Psoas muscle (tissue), 7 donors: ENCODE measurements at regions not wholly inside any gene's neighbourhood (a gene's known extent, or its start where the extent isn't known, plus 50 kb on each side); places are given as distances from the start of the nearest gene placed in this dataset.
A peak's percentile ranks its signal among the peaks of the same experiment; 100 is the strongest.

Source experiments
- ATAC-seq, 4 donors: fragments of 200-7000 bp; cut with Tn5 transposase; one replicate each; pipeline ENCODE4 v1.9.1; 2020; ENCODE audit warnings: moderate library complexity in 3 of 4, mild to moderate bottlenecking in 2 of 4
- DNase-seq, 2 donors: peaks; one replicate each; pipeline ENCODE4 v3.0.0-alpha.2; 2020
- H3K27ac ChIP-seq: fragments of 200-600 bp; one replicate; pipeline ENCODE4 v1.8.0; 2022
- H3K27me3 ChIP-seq, 3 donors: fragments of 200-600 bp in 1 of 3; one replicate each; pipeline versions ENCODE4 v1.6.1 to v1.8.0; 2013 to 2022; ENCODE audit warnings: low read length in 2 of 3, mild to moderate bottlenecking in 2 of 3, moderate library complexity in 1 of 3; ENCODE audit not compliant: insufficient read depth in 3 of 3
- H3K36me3 ChIP-seq, 2 donors: fragments of 200-600 bp in 1 of 2; one replicate each; pipeline versions ENCODE4 v1.6.1 to v1.8.0; 2013 to 2022; ENCODE audit warnings: low read depth in 1 of 2, mild to moderate bottlenecking in 1 of 2, moderate library complexity in 1 of 2; ENCODE audit not compliant: insufficient read depth in 1 of 2
- H3K4me1 ChIP-seq: fragments of 200-600 bp; one replicate; pipeline ENCODE4 v1.8.0; 2022
- H3K4me3 ChIP-seq: fragments of 200-600 bp; one replicate; pipeline ENCODE4 v1.8.0; 2022; ENCODE audit warnings: mild to moderate bottlenecking
- H3K9me3 ChIP-seq: fragments of 200-600 bp; one replicate; pipeline ENCODE4 v1.8.0; 2022
- CTCF ChIP-seq: fragments of 200-600 bp; IDR thresholded peaks from one replicate; pipeline ENCODE4 v1.8.0; 2022; ENCODE audit warnings: antibody characterized with exemption
- WGBS, 3 donors: extraction: QIAGEN DNeasy Blood & Tissue Kit; methylation state at CpG; one replicate each; pipeline versions ENCODE4 v1.1.6 to v1.1.7; 2013; 5-methylcytosine and 5-hydroxymethylcytosine counted together
- intact Hi-C, 2 donors: fragments of 100-400 bp; cut with DNase I; formaldehyde crosslinking; loops; one replicate each; pipeline versions ENCODE4 v1.11.0 to v1.14.2; 2022
- donor health status: healthy with polysubstance abuse.
- donor health status: DM: no; HTN: no; CAD: no; lungs with moderate emphysema.
- donor health status: Bipolar disorder and iron deficiency.
- donor health status: healthy.
- donor health status: DM: yes; HTN: yes; CAD: no.
- donor health status: DM: no; HTN: no; CAD: no.
- donor health status: DM: yes; HTN: yes; CAD: no.

- intact Hi-C loops = no loop called here
- no peak for TF ChIP-seq CTCF
- no peak overlapping the region for H3K27ac ChIP-seq
- peaks cover 0 to 8% (median 2%) of the 10 kb centered on the region in 3 donors for H3K27me3 ChIP-seq
- no peaks in the 10 kb centered on the region for H3K4me1 ChIP-seq
- no peak overlapping the region for H3K4me3 ChIP-seq
- H3K9me3 ChIP-seq = no peaks in the 10 kb centered on the region
- DNase-seq (no peak), ATAC-seq (no peak)
- WGBS, 3 donors = 79 to 91% (median 81%) methylated on average over 19 of the region's 19 CpGs
- H3K36me3 ChIP-seq = no peaks in the 10 kb centered on the region
Observed at GRCh38 chr16:9152649-9153501, 61.4 kb downstream of the HAPSTR1 start.

DNA sequence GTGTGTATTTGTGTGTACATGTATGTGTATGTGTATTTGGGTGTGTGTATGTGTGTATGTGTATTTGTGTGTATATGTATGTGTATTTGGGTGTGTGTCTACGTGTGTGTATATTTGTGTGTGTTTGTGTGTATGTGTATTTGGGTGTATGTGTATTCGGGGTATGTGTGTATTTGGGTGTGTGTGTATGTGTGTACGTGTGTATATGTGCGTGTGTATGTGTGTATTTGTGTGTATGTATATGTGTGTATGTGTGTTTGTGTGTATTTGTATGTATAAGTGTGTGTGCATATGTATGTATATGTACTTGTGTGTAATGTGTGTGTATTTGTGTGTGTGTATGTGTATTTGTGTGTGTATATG is 62.0 kb downstream of the HAPSTR1 start:
- ATAC-seq = no peak
- no peaks in the 10 kb centered on the region for H3K9me3 ChIP-seq
- intact Hi-C loops = no loop called here

GRCh38 chr16:9154567-9155410 is 63.3 kb downstream of the HAPSTR1 start:
- 33 to 41% (median 35%) methylated on average over 30 of the region's 30 CpGs for WGBS, 3 donors
- H3K27ac ChIP-seq = no peak overlapping the region
- intact Hi-C loops = loop anchor here in 1 of 2 donors (5.0 kb wide), 2 partner anchors 1028 to 1353 kb away; partner anchors contain the start of gene GRIN2A
- no peaks in the 10 kb centered on the region for H3K4me1 ChIP-seq
- no peaks in the 10 kb centered on the region for H3K9me3 ChIP-seq
- no peaks in the 10 kb centered on the region for H3K36me3 ChIP-seq
- no peak for TF ChIP-seq CTCF
- H3K4me3 ChIP-seq = no peak overlapping the region
- peaks cover 0 to 8% (median 2%) of the 10 kb centered on the region in 3 donors for H3K27me3 ChIP-seq
- DNase-seq (no peak), ATAC-seq (peak in 1 of 4 donors; percentile 27)

More for the DNA sequence above, 62.0 kb downstream of the HAPSTR1 start:
- H3K36me3 ChIP-seq = no peaks in the 10 kb centered on the region
- H3K27me3 ChIP-seq = peaks cover 0 to 8% (median 2%) of the 10 kb centered on the region in 3 donors
- TF ChIP-seq CTCF = no peak
- no peak for DNase-seq
- H3K27ac ChIP-seq = no peak overlapping the region
- H3K4me3 ChIP-seq = no peak overlapping the region
- 72 to 95% (median 87%) methylated on average over 4 of the region's 4 CpGs for WGBS, 3 donors
- no peaks in the 10 kb centered on the region for H3K4me1 ChIP-seq

DNA sequence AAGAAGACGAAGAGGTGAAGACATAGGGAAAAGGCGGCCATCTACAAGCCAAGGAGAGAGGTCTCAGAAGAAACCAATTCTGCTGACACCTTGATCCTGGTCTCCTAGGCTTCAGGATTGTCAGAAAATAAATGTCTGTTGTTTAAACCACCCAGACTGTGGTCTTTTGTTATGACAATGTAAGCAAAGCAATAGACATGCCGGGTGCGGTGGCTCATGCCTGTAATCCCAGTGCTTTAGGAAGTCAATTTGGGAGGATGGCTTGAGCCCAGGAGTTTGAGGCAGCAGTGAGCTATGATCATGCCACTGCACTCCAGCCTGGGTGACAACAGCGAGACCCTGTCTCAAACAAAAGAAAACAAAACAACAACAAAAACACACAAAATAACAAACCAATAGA is 64.4 kb downstream of the HAPSTR1 start:
- WGBS, 3 donors = 58 to 70% (median 62%) methylated on average over 5 of the region's 5 CpGs
- no peak for TF ChIP-seq CTCF
- Histone ChIP-seq H3K27me3 (peaks cover 0 to 8% (median 2%) of the 10 kb centered on the region in 3 donors), H3K27ac (no peak overlapping the region), H3K36me3 (no peaks in the 10 kb centered on the region), H3K4me3 (no peak overlapping the region), H3K4me1 (no peaks in the 10 kb centered on the region), H3K9me3 (no peaks in the 10 kb centered on the region)
- intact Hi-C loops = loop anchor here in 1 of 2 donors (5.0 kb wide), 2 partner anchors 1026 to 1351 kb away; partner anchors contain the start of gene GRIN2A
- DNase-seq (no peak), ATAC-seq (no peak)
